T-cell (primary cell): ENCODE measurements at regions not wholly inside any gene's neighbourhood (a gene's known extent, or its start where the extent isn't known, plus 50 kb on each side); places are given as distances from the start of the nearest gene placed in this dataset.

Source experiments
- ATAC-seq, 4 experiments: fragments of 200-7000 bp in 3 of 4; fragments of 150-1000 bp in 1 of 4; cut with Tn5 transposase; replicated peaks in 1 of 4; 1 replicate in 3 of 4; 2 replicates in 1 of 4; pipeline ENCODE4 v1.10.0; 2021; ENCODE audit warnings: moderate library complexity in 3 of 4, mild to moderate bottlenecking in 2 of 4, moderate number of reproducible peaks in 1 of 4
- CTCF ChIA-PET, 2 donors: fragments of 300-600 bp; sonication (Branson Sonifier 250); formaldehyde crosslinking; loops; one replicate each; lab custom pipeline; 2022; ENCODE audit warnings: antibody characterized with exemption in 2 of 2; lab: Charles Lee
- POLR2A ChIA-PET, 2 donors: fragments of 300-600 bp; sonication (Branson Sonifier 250); formaldehyde crosslinking; loops; one replicate each; lab custom pipeline; 2022; ENCODE audit warnings: antibody characterized with exemption in 2 of 2; lab: Charles Lee
- DNase-seq, 35 experiments: peaks; one replicate each; pipeline versions ENCODE4 v3.0.0 to v3.0.0-alpha.2; 2013 to 2023
- H3K27ac ChIP-seq: one replicate; pipeline ENCODE4 v1.5.1; 2013; ENCODE audit warnings: low read length
- H3K27me3 ChIP-seq, 2 experiments: replicated peaks in 1 of 2; 1 replicate in 1 of 2; 2 replicates in 1 of 2; pipeline versions ENCODE4 v1.6.1 to v1.7.0; 2013; ENCODE audit warnings: low read length in 1 of 2, mixed read lengths in 1 of 2; ENCODE audit not compliant: control insufficient read depth in 2 of 2, insufficient read depth in 2 of 2; ENCODE audit errors: extremely low read depth in 1 of 2
- H3K36me3 ChIP-seq, 2 donors: 1 replicate in 1 of 2; 2 replicates in 1 of 2; pipeline versions ENCODE4 v1.6.1 to v1.7.0; 2013; ENCODE audit warnings: low read length in 1 of 2; ENCODE audit not compliant: control insufficient read depth in 2 of 2, insufficient read depth in 1 of 2; ENCODE audit errors: extremely low read depth in 1 of 2
- H3K4me1 ChIP-seq, 2 experiments: 1 replicate in 1 of 2; 2 replicates in 1 of 2; pipeline versions ENCODE4 v1.6.1 to v1.7.0; 2013; ENCODE audit warnings: low read length in 2 of 2, mixed read lengths in 1 of 2; ENCODE audit not compliant: insufficient read depth in 2 of 2, control insufficient read depth in 1 of 2; ENCODE audit errors: extremely low read depth in 1 of 2
- H3K4me3 ChIP-seq, 2 donors: 1 replicate in 1 of 2; 2 replicates in 1 of 2; pipeline versions ENCODE4 v1.5.1 to v1.7.0; 2013; ENCODE audit warnings: mild to moderate bottlenecking in 2 of 2, low read length in 1 of 2, moderate library complexity in 1 of 2; ENCODE audit not compliant: control insufficient read depth in 1 of 2; ENCODE audit errors: extremely low read depth in 1 of 2
- H3K9me3 ChIP-seq: 2 replicates; pipeline ENCODE4 v1.7.0; 2013
- H3K27ac Mint-ChIP-seq, 2 donors: one replicate each; pipeline ENCODE4 v1.8.0; 2020 to 2021; ENCODE audit warnings: mild to moderate bottlenecking in 2 of 2, mixed read lengths in 2 of 2
- H3K27me3 Mint-ChIP-seq, 2 donors: one replicate each; pipeline ENCODE4 v1.8.0; 2021 to 2022; ENCODE audit warnings: mixed read lengths in 2 of 2
- H3K36me3 Mint-ChIP-seq: one replicate; pipeline ENCODE4 v1.8.0; 2021; ENCODE audit warnings: mixed read lengths
- H3K4me1 Mint-ChIP-seq, 3 donors: one replicate each; pipeline ENCODE4 v1.8.0; 2020 to 2022; ENCODE audit warnings: mixed read lengths in 3 of 3, mild to moderate bottlenecking in 1 of 3
- H3K4me3 Mint-ChIP-seq, 3 donors: one replicate each; pipeline ENCODE4 v1.8.0; 2020 to 2022; ENCODE audit warnings: mild to moderate bottlenecking in 3 of 3, mixed read lengths in 3 of 3, moderate library complexity in 3 of 3
- H3K9me3 Mint-ChIP-seq, 3 donors: one replicate each; pipeline ENCODE4 v1.8.0; 2020 to 2022; ENCODE audit warnings: mixed read lengths in 3 of 3
- whole genome bisulfite sequencing: methylation state at CpG from one replicate; pipeline ENCODE4 v1.1.5; 2013; ENCODE audit warnings: missing lambda C conversion rate; ENCODE audit not compliant: insufficient coverage; 5-methylcytosine and 5-hydroxymethylcytosine counted together

DNA sequence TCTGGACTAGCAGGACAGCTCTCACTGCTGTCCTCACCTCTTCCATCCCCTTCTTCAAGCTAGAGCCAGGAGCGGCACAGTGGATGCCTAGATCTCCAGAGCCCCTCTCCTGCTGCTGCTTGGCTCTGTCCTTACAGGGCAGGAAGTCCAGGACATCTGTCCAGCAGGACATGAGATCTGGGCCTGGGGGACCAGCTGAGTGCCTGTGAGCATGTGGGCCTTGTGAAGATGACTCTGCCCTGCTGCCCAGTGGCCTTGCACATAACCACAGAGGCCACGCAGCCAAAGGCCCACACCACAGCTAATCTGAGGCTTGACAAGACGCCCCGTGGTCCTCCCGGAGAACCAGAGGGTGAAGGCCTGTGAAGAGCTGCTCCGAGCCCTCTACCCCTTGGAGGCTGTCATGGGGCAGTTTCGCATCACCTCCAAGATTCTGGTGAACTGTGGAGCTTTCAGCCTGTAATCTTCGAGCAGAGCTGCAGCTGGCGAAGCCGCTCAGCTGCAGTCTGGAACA, 516.7 kb upstream of the HS6ST1 start:
- no peaks in the 10 kb centered on the region for H3K36me3 ChIP-seq
- Mint-ChIP-seq H3K4me1 (no peaks in the 10 kb centered on the region), H3K4me3 (no peak overlapping the region), H3K36me3 (no peaks in the 10 kb centered on the region), H3K27ac (no peak overlapping the region), H3K27me3 (peaks cover 3 to 6% of the 10 kb centered on the region in 2 donors), H3K9me3 (no peaks in the 10 kb centered on the region)
- no peak for DNase-seq
- H3K9me3 ChIP-seq, result no peaks in the 10 kb centered on the region
- CTCF ChIA-PET, result no interaction called here
- H3K27ac ChIP-seq, result no peak overlapping the region
- no peak for ATAC-seq
- POLR2A ChIA-PET, result no interaction called here
- H3K4me3 ChIP-seq, result no peak overlapping the region
- no peaks in the 10 kb centered on the region for H3K4me1 ChIP-seq
- 82% methylated on average over 10 of the region's 10 CpGs for WGBS
- H3K27me3 ChIP-seq, result peaks cover 0 to 4% of the 10 kb centered on the region in 2 experiments

DNA sequence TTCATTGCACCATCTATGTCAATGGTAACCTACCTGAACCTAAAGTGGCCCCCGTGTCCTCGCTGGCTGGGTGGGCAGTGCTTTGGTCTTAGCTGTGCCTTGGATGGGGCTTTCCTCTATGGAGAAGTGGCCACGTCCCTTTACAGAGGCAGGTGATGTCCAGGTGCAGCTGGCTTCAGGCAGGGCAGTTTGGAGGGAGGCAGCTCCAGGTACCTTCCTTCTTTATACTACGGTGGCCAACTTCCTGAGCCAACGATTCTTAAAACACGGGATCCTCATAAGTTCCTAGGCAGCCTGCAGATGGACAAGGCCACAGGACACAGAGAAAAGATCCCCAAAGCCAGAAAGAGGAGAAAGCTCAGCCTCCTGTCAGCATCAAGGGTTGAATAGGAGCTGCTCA, 517.3 kb upstream of the HS6ST1 start:
- DNase-seq (no peak), ATAC-seq (no peak)
- no peaks in the 10 kb centered on the region for H3K36me3 Mint-ChIP-seq
- Histone ChIP-seq H3K9me3 (no peaks in the 10 kb centered on the region), H3K4me1 (no peaks in the 10 kb centered on the region), H3K27me3 (peaks cover 0 to 4% of the 10 kb centered on the region in 2 experiments), H3K36me3 (no peaks in the 10 kb centered on the region), H3K27ac (no peak overlapping the region), H3K4me3 (no peak overlapping the region)
- no peaks in the 10 kb centered on the region for H3K4me1 Mint-ChIP-seq
- H3K9me3 Mint-ChIP-seq, result no peaks in the 10 kb centered on the region
- 70% methylated on average over 3 of the region's 6 CpGs for WGBS
- no peak overlapping the region for H3K27ac Mint-ChIP-seq
- ChIA-PET POLR2A (no interaction called here), CTCF (no interaction called here)
- H3K27me3 Mint-ChIP-seq, result peaks cover 3 to 6% of the 10 kb centered on the region in 2 donors
- H3K4me3 Mint-ChIP-seq, result no peak overlapping the region

DNA sequence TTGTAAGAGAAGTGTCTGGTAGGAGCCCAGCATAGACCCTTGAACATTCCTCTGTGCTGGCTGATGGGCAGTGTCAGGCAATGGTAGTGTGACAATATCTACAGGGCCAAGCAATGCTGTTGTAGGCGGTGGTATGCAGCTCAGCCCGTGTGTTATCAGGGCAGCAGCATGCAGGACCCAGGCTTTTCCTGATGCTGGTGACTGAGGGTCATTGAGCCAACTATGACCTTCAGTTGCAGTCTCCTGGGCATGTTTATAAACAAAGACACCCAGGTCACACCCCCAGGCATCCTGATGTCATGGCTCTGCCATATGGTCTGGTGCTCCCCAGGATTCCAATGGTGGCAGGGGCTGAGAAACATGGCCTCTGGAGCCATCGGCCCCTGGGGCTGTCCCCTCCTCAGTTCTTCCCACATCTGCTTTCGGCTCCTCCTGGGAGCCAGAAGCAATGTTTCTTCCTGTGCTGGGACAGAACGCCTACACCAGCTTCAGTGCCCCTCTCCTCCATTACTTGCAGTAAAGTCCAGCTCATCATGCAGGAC, 518.0 kb upstream of the HS6ST1 start:
- no peaks in the 10 kb centered on the region for H3K36me3 Mint-ChIP-seq
- Histone ChIP-seq H3K4me1 (no peaks in the 10 kb centered on the region), H3K9me3 (no peaks in the 10 kb centered on the region), H3K36me3 (no peaks in the 10 kb centered on the region), H3K27ac (no peak overlapping the region), H3K4me3 (no peak overlapping the region), H3K27me3 (peaks cover 0 to 4% of the 10 kb centered on the region in 2 experiments)
- no peak overlapping the region for H3K27ac Mint-ChIP-seq
- POLR2A ChIA-PET, result no interaction called here
- ATAC-seq (no peak), DNase-seq (no peak)
- WGBS, result 92% methylated on average over 3 of the region's 5 CpGs
- CTCF ChIA-PET, result no interaction called here
- no peaks in the 10 kb centered on the region for H3K9me3 Mint-ChIP-seq
- peaks cover 3 to 6% of the 10 kb centered on the region in 2 donors for H3K27me3 Mint-ChIP-seq
- H3K4me3 Mint-ChIP-seq, result no peak overlapping the region
- H3K4me1 Mint-ChIP-seq, result no peaks in the 10 kb centered on the region

DNA sequence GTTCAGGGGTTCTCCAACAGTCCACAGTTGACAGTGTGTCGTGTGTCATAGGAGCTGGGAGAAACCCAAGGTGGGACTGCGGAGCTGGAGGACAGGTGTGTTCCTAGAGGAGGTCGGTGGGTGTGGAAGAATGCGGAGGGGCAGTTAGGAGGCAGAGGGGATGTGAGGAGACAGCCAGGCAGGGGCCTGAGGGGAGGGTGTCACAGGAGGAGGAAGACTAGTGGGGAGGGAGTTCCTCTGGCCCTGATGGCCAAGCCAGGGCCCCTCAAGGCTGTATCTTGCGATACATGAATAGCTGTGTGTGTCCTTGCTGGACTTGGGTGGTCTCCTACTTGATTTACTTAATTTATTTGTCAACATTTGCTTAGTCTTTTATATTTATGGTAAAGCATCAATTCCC, 519.6 kb upstream of the HS6ST1 start:
- CTCF ChIA-PET, result no interaction called here
- DNase-seq, result no peak
- Histone ChIP-seq H3K9me3 (no peaks in the 10 kb centered on the region), H3K27me3 (peaks cover 0 to 4% of the 10 kb centered on the region in 2 experiments), H3K4me1 (peaks cover 0 to 3% of the 10 kb centered on the region in 2 experiments), H3K36me3 (no peaks in the 10 kb centered on the region), H3K27ac (no peak overlapping the region), H3K4me3 (no peak overlapping the region)
- Mint-ChIP-seq H3K4me1 (no peaks in the 10 kb centered on the region), H3K9me3 (no peaks in the 10 kb centered on the region), H3K4me3 (no peak overlapping the region), H3K27me3 (peaks cover 3 to 6% of the 10 kb centered on the region in 2 donors), H3K27ac (no peak overlapping the region), H3K36me3 (no peaks in the 10 kb centered on the region)
- no peak for ATAC-seq
- POLR2A ChIA-PET, result no interaction called here
- WGBS, result 81% methylated on average over 3 of the region's 5 CpGs

DNA sequence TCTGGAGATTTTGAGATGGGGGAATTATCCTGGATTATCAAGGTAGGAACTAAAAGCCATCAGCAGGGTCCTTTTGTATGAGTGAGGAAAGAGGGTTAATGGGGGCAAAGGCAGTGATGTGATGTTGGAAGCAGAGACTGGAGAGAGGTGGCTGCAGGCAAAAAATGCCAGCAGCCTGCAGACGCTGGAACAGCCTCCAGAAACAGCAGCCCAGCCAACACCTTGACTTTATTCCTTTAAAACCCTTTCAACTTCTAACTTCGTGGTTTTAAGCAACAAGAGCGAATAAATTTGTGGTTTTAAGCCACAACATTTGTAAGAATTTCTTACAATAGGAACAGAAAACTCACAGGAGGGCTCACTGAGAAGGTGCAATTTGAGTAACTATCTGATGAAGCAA, 523.1 kb upstream of the HS6ST1 start:
- POLR2A ChIA-PET, result no interaction called here

DNA sequence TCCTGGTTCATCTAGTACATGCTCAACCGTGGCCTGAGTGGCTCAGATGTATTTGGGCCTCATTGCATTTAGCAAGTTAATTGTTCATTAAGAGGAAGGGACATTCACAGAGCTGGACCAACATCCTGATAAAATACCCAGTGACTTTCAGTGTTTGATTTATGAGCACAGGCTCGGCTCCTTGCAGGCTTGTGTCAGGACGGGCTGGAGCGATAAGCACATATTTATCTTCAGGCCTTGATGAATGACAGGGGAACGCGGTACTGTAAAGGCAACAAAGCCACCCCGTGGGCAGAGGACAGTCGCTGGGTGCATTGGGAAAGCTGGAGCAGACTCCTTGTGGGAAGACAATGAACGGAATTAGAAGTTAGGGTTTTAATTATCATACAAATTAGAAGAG, 548.6 kb upstream of the HS6ST1 start:
- H3K4me1 Mint-ChIP-seq, result no peaks in the 10 kb centered on the region
- ChIA-PET CTCF (no interaction called here), POLR2A (no interaction called here)
- 90% methylated on average over 5 of the region's 9 CpGs for WGBS
- no peak overlapping the region for H3K4me3 Mint-ChIP-seq
- Histone ChIP-seq H3K4me1 (no peaks in the 10 kb centered on the region), H3K36me3 (no peaks in the 10 kb centered on the region), H3K27ac (no peak overlapping the region), H3K27me3 (peaks cover 0 to 5% of the 10 kb centered on the region in 2 experiments), H3K4me3 (no peak overlapping the region), H3K9me3 (no peaks in the 10 kb centered on the region)
- ATAC-seq, result no peak
- no peaks in the 10 kb centered on the region for H3K36me3 Mint-ChIP-seq
- H3K27me3 Mint-ChIP-seq, result peaks cover 0 to 4% of the 10 kb centered on the region in 2 donors
- peaks cover 0 to 4% (median 0%) of the 10 kb centered on the region in 3 donors for H3K9me3 Mint-ChIP-seq
- no peak for DNase-seq
- H3K27ac Mint-ChIP-seq, result no peak overlapping the region

More for the DNA sequence above, 523.1 kb upstream of the HS6ST1 start:
- peaks cover 3 to 6% of the 10 kb centered on the region in 2 donors for H3K27me3 Mint-ChIP-seq
- DNase-seq (no peak), ATAC-seq (no peak)
- Histone ChIP-seq H3K9me3 (no peaks in the 10 kb centered on the region), H3K36me3 (no peaks in the 10 kb centered on the region), H3K4me1 (peaks cover 0 to 3% of the 10 kb centered on the region in 2 experiments), H3K27me3 (peaks cover 0 to 1% of the 10 kb centered on the region in 2 experiments), H3K4me3 (no peak overlapping the region), H3K27ac (no peak overlapping the region)
- WGBS, result 0% methylated on average over 1 of the region's 3 CpGs
- no peak overlapping the region for H3K4me3 Mint-ChIP-seq
- H3K27ac Mint-ChIP-seq, result no peak overlapping the region
- H3K36me3 Mint-ChIP-seq, result no peaks in the 10 kb centered on the region
- no peaks in the 10 kb centered on the region for H3K4me1 Mint-ChIP-seq
- CTCF ChIA-PET, result interaction anchor here in 1 of 2 donors (0.5 kb wide), 1 partner anchor 1205 kb away, joined by 3 read pairs; no protein-coding TSS in a partner anchor
- H3K9me3 Mint-ChIP-seq, result peaks cover 0 to 3% (median 0%) of the 10 kb centered on the region in 3 donors
